SK-N-SH (cell line): ENCODE measurements at regions not wholly inside any gene's neighbourhood (a gene's known extent, or its start where the extent isn't known, plus 50 kb on each side); places are given as distances from the start of the nearest gene placed in this dataset.

Experiments used
- CHD2 ChIP-seq: fragments of 150-350 bp; IDR thresholded peaks from 2 replicates; pipeline ENCODE4 v1.6.1; 2018; ENCODE audit warnings: low read length; ENCODE audit not compliant: partially characterized antibody
- EP300 ChIP-seq, 2 experiments: IDR thresholded peaks; 2 replicates each; pipeline versions ENCODE4 v1.4.0 to v1.6.1; 2012; ENCODE audit warnings: borderline replicate concordance in 1 of 2, low read depth in 1 of 2, low read length in 1 of 2
- EZH2phosphoT487 ChIP-seq: fragments of 200-600 bp; sonication (generic); IDR thresholded peaks from 2 replicates; pipeline ENCODE4 v1.6.1; 2017; ENCODE audit warnings: low read depth, mixed run types, mild to moderate bottlenecking, antibody characterized with exemption, moderate library complexity, borderline replicate concordance
- FOSL2 ChIP-seq: IDR thresholded peaks from 2 replicates; pipeline ENCODE4 v1.4.0; 2012; ENCODE audit warnings: low read depth, mild to moderate bottlenecking, moderate library complexity, borderline replicate concordance
- FOXJ3 ChIP-seq: sonication (generic); formaldehyde crosslinking; IDR thresholded peaks from 2 replicates; pipeline ENCODE4 v1.5.1; 2020; ENCODE audit warnings: mild to moderate bottlenecking, missing genetic modification reagents
- FOXM1 ChIP-seq: IDR thresholded peaks from 2 replicates; pipeline ENCODE4 v1.4.0; 2012; ENCODE audit warnings: low read depth, mild to moderate bottlenecking
- NRF1 ChIP-seq: IDR thresholded peaks from 2 replicates; pipeline ENCODE4 v1.6.1; 2012; ENCODE audit warnings: low read depth, mild to moderate bottlenecking, low read length
- POLR2AphosphoS5 ChIP-seq: IDR thresholded peaks from 2 replicates; pipeline ENCODE4 v1.6.1; 2012; ENCODE audit warnings: low read depth, low read length
- SMC3 ChIP-seq: IDR thresholded peaks from 2 replicates; pipeline ENCODE4 v1.6.1; 2012; ENCODE audit warnings: low read depth, low read length, improper control_type of control experiment
- TCF12 ChIP-seq: IDR thresholded peaks from 2 replicates; pipeline ENCODE4 v1.4.0; 2012
- YY1 ChIP-seq: IDR thresholded peaks from 2 replicates; pipeline ENCODE4 v1.4.0; 2012; ENCODE audit warnings: low read depth, mild to moderate bottlenecking
- TF ChIP-seq, protein P1 (sequence below): fragments of 200-600 bp; sonication (generic); IDR thresholded peaks from 2 replicates; pipeline ENCODE4 v1.6.1; 2017; ENCODE audit warnings: antibody characterized with exemption, mild to moderate bottlenecking, moderate library complexity
- TF ChIP-seq, protein P2 (sequence below): IDR thresholded peaks from 2 replicates; pipeline ENCODE4 v1.6.1; 2012; ENCODE audit warnings: mild to moderate bottlenecking, low read depth, low read length, moderate library complexity
- TF ChIP-seq, protein P3 (sequence below): IDR thresholded peaks from 2 replicates; pipeline ENCODE4; 2012
- TF ChIP-seq, protein P4 (sequence below): IDR thresholded peaks from 2 replicates; pipeline ENCODE4 v1.4.0; 2012; ENCODE audit warnings: low read depth, borderline replicate concordance
- TF ChIP-seq, protein P5 (sequence below): fragments of 150-350 bp; IDR thresholded peaks from 2 replicates; pipeline ENCODE4 v1.6.1; 2017; ENCODE audit warnings: antibody characterized with exemption, low read length, low read depth, borderline replicate concordance

DNA sequence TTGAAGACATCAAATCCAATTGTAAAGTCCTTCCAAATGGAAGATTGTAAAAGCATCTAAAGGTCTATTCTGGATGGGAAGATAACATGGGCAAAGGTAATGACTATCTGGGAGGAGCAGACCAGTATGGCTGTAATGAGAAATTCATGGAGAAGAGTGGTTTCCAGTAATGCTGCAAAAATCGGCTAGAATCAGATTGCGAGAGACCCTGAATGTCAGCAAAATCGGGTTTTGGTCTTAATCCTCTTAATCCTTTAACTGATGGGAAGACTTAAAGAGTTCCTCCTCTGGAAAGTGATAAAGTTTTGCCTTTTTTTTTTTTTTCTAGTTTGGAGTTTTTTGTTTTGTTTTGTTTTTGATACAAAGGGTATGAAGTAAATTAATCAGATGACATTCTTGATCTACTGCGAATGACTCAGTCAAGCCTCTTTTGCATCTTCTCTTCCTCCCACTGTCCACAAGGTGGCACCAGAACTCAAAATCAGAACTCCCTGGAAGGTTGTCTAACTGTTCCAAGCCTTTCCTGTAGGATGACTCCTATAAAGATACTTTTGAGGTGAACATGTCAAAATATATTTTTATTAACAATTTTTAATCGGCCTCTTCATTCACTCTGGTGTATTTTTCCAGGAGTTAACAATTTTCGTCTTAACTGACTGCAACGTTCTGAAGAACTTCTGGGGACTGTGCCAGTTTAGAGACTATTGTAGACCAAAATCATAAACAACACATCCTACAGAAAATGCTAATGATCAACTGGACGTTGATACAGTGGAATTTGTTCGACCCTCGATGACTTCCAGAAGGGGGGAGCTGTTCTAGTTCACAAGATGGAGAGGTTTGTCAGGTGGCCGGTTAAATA, 213.3 kb upstream of the MIR17HG start (continued):
- TF ChIP-seq, protein P1, sequence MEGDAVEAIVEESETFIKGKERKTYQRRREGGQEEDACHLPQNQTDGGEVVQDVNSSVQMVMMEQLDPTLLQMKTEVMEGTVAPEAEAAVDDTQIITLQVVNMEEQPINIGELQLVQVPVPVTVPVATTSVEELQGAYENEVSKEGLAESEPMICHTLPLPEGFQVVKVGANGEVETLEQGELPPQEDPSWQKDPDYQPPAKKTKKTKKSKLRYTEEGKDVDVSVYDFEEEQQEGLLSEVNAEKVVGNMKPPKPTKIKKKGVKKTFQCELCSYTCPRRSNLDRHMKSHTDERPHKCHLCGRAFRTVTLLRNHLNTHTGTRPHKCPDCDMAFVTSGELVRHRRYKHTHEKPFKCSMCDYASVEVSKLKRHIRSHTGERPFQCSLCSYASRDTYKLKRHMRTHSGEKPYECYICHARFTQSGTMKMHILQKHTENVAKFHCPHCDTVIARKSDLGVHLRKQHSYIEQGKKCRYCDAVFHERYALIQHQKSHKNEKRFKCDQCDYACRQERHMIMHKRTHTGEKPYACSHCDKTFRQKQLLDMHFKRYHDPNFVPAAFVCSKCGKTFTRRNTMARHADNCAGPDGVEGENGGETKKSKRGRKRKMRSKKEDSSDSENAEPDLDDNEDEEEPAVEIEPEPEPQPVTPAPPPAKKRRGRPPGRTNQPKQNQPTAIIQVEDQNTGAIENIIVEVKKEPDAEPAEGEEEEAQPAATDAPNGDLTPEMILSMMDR, result peak; percentile 90
- TF ChIP-seq, protein P2, sequence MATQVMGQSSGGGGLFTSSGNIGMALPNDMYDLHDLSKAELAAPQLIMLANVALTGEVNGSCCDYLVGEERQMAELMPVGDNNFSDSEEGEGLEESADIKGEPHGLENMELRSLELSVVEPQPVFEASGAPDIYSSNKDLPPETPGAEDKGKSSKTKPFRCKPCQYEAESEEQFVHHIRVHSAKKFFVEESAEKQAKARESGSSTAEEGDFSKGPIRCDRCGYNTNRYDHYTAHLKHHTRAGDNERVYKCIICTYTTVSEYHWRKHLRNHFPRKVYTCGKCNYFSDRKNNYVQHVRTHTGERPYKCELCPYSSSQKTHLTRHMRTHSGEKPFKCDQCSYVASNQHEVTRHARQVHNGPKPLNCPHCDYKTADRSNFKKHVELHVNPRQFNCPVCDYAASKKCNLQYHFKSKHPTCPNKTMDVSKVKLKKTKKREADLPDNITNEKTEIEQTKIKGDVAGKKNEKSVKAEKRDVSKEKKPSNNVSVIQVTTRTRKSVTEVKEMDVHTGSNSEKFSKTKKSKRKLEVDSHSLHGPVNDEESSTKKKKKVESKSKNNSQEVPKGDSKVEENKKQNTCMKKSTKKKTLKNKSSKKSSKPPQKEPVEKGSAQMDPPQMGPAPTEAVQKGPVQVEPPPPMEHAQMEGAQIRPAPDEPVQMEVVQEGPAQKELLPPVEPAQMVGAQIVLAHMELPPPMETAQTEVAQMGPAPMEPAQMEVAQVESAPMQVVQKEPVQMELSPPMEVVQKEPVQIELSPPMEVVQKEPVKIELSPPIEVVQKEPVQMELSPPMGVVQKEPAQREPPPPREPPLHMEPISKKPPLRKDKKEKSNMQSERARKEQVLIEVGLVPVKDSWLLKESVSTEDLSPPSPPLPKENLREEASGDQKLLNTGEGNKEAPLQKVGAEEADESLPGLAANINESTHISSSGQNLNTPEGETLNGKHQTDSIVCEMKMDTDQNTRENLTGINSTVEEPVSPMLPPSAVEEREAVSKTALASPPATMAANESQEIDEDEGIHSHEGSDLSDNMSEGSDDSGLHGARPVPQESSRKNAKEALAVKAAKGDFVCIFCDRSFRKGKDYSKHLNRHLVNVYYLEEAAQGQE, result no peak
- TF ChIP-seq CHD2, result no peak
- TF ChIP-seq FOXM1, result no peak
- TF ChIP-seq POLR2AphosphoS5, result no peak
- TF ChIP-seq, protein P3, sequence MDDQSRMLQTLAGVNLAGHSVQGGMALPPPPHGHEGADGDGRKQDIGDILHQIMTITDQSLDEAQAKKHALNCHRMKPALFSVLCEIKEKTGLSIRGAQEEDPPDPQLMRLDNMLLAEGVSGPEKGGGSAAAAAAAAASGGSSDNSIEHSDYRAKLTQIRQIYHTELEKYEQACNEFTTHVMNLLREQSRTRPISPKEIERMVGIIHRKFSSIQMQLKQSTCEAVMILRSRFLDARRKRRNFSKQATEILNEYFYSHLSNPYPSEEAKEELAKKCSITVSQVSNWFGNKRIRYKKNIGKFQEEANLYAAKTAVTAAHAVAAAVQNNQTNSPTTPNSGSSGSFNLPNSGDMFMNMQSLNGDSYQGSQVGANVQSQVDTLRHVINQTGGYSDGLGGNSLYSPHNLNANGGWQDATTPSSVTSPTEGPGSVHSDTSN, result no peak
- TF ChIP-seq, protein P4, sequence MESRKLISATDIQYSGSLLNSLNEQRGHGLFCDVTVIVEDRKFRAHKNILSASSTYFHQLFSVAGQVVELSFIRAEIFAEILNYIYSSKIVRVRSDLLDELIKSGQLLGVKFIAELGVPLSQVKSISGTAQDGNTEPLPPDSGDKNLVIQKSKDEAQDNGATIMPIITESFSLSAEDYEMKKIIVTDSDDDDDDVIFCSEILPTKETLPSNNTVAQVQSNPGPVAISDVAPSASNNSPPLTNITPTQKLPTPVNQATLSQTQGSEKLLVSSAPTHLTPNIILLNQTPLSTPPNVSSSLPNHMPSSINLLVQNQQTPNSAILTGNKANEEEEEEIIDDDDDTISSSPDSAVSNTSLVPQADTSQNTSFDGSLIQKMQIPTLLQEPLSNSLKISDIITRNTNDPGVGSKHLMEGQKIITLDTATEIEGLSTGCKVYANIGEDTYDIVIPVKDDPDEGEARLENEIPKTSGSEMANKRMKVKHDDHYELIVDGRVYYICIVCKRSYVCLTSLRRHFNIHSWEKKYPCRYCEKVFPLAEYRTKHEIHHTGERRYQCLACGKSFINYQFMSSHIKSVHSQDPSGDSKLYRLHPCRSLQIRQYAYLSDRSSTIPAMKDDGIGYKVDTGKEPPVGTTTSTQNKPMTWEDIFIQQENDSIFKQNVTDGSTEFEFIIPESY, result no peak
- TF ChIP-seq TCF12, result no peak
- no peak for TF ChIP-seq FOXJ3
- peak; percentile 92 for TF ChIP-seq SMC3
- no peak for TF ChIP-seq NRF1
- TF ChIP-seq FOSL2, result 0 out of 2 replicates have a peak, but pooled peaks have one; percentile 14
- TF ChIP-seq EP300 (IDR thresholded peaks at IDR 0.05; ENCODE audit: borderline replicate concordance in 1 of 2, low read depth in 1 of 2, low read length in 1 of 2), result no peak
- no peak for TF ChIP-seq EZH2phosphoT487
- TF ChIP-seq, protein P5, sequence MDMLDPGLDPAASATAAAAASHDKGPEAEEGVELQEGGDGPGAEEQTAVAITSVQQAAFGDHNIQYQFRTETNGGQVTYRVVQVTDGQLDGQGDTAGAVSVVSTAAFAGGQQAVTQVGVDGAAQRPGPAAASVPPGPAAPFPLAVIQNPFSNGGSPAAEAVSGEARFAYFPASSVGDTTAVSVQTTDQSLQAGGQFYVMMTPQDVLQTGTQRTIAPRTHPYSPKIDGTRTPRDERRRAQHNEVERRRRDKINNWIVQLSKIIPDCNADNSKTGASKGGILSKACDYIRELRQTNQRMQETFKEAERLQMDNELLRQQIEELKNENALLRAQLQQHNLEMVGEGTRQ, result no peak
- no peak for TF ChIP-seq YY1
- TF ChIP-seq, all 33 proteins: peak for 4
